ENCODE measurements at regions not wholly inside any gene's neighbourhood (a gene's known extent, or its start where the extent isn't known, plus 50 kb on each side); places are given as distances from the start of the nearest gene placed in this dataset.
"Not testable (repeated sequence)": the region's sequence is repeated elsewhere in the genome, so short reads cannot be mapped to it uniquely, and the experiment has no call there.

GRCh38 chr14:27672047-27672446 lies 1074.2 kb upstream of the NOVA1 start:
- intact Hi-C loops (cut with micrococcal nuclease; ENCODE audit: unreplicated experiment) (no loop called here), in situ Hi-C loops (cut with HindIII; ENCODE audit: low pct_unique_long_range_greater_than_20kb, low sequenced_read_pairs) (no loop called here)
- peak overlapping the region; percentile 29; the same call in 1 of the 2 replicates for H3K27ac ChIP-seq (ENCODE audit: low read length)
- BruUV-seq (replicated peaks) = no TSS peak
- TF ChIP-seq POLR2AphosphoS5 (IDR thresholded peaks at IDR 0.05; ENCODE audit: low read depth, low read length) (no peak), REST (IDR thresholded peaks at IDR 0.05; ENCODE audit: insufficient read depth in 1 of 2, low read depth in 2 of 2, low read length in 1 of 2) (no peak), SIN3A (IDR thresholded peaks at IDR 0.05; ENCODE audit: borderline replicate concordance, insufficient read depth, low read depth, low read length) (no peak), CTCF (IDR thresholded peaks at IDR 0.05) (no peak; the same call in 1 of the 2 replicates), TCF7L2 (IDR thresholded peaks at IDR 0.05; ENCODE audit: low read depth, low read length) (no peak)
- no peak for ATAC-seq
- H3K4me3 ChIP-seq (ENCODE audit: low read depth in 2 of 2, low read length in 2 of 2) = no peak overlapping the region; a peak in 1 of 4 replicates
- POLR2A ChIA-PET = no interaction called here
- H3K27me3 ChIP-seq (ENCODE audit: control insufficient read depth, insufficient read depth, low read length) = no peaks in the 10 kb centered on the region
- no peak for DNase-seq (ENCODE audit: low read depth, low spot score)
- no peaks in the 10 kb centered on the region for H3K9me3 ChIP-seq (ENCODE audit: control insufficient read depth, insufficient read depth, low read depth, low read length)
- no peaks in the 10 kb centered on the region for H3K4me1 ChIP-seq (ENCODE audit: control insufficient read depth, insufficient read depth, low read length)
- H3K36me3 ChIP-seq (ENCODE audit: control insufficient read depth, insufficient read depth, low read length) = no peaks in the 10 kb centered on the region
- CTCF ChIA-PET = no interaction called here

- H3K9me3 ChIP-seq (ENCODE audit: control insufficient read depth, insufficient read depth, low read depth, low read length); intact Hi-C loops (cut with micrococcal nuclease; ENCODE audit: unreplicated experiment); in situ Hi-C loops (cut with HindIII; ENCODE audit: low pct_unique_long_range_greater_than_20kb, low sequenced_read_pairs); DNase-seq (ENCODE audit: low read depth, low spot score); BruUV-seq (replicated peaks); H3K27ac ChIP-seq (ENCODE audit: low read length); H3K36me3 ChIP-seq (ENCODE audit: control insufficient read depth, insufficient read depth, low read length); POLR2A ChIA-PET; H3K4me1 ChIP-seq (ENCODE audit: control insufficient read depth, insufficient read depth, low read length); H3K27me3 ChIP-seq (ENCODE audit: control insufficient read depth, insufficient read depth, low read length); ATAC-seq; CTCF ChIA-PET: not testable (repeated sequence)
- H3K4me3 ChIP-seq (ENCODE audit: low read depth in 2 of 2, low read length in 2 of 2) = peak overlapping the region in 1 of 2 experiments; percentile 9; a peak in 1 of 4 replicates
These were observed 1075.2 kb upstream of the NOVA1 start for GRCh38 chr14:27672811-27673737.

GRCh38 chr14:27686137-27686536 lies 1080.5 kb upstream of the FOXG1 start:
- DNase-seq (ENCODE audit: low read depth, low spot score) = no peak
- Histone ChIP-seq H3K27ac (ENCODE audit: low read length) (no peak overlapping the region), H3K36me3 (ENCODE audit: control insufficient read depth, insufficient read depth, low read length) (no peaks in the 10 kb centered on the region), H3K4me1 (ENCODE audit: control insufficient read depth, insufficient read depth, low read length) (no peaks in the 10 kb centered on the region), H3K4me3 (ENCODE audit: low read depth in 2 of 2, low read length in 2 of 2) (no peak overlapping the region), H3K27me3 (ENCODE audit: control insufficient read depth, insufficient read depth, low read length) (no peaks in the 10 kb centered on the region), H3K9me3 (ENCODE audit: control insufficient read depth, insufficient read depth, low read depth, low read length) (no peaks in the 10 kb centered on the region)
- in situ Hi-C loops (cut with HindIII; ENCODE audit: low pct_unique_long_range_greater_than_20kb, low sequenced_read_pairs) (no loop called here), intact Hi-C loops (cut with micrococcal nuclease; ENCODE audit: unreplicated experiment) (no loop called here)
- ChIA-PET POLR2A (no interaction called here), CTCF (no interaction called here)
- no peak for TF ChIP-seq SIN3A (IDR thresholded peaks at IDR 0.05; ENCODE audit: borderline replicate concordance, insufficient read depth, low read depth, low read length)
- TF ChIP-seq CTCF (IDR thresholded peaks at IDR 0.05) = no peak
- no peak for TF ChIP-seq POLR2AphosphoS5 (IDR thresholded peaks at IDR 0.05; ENCODE audit: low read depth, low read length)
- no peak for TF ChIP-seq REST (IDR thresholded peaks at IDR 0.05; ENCODE audit: insufficient read depth in 1 of 2, low read depth in 2 of 2, low read length in 1 of 2)
- TF ChIP-seq TCF7L2 (IDR thresholded peaks at IDR 0.05; ENCODE audit: low read depth, low read length) = no peak
- no TSS peak for BruUV-seq (replicated peaks)
- ATAC-seq = no peak
